ENCODE measurements at regions not wholly inside any gene's neighbourhood (a gene's known extent, or its start where the extent isn't known, plus 50 kb on each side); places are given as distances from the start of the nearest gene placed in this dataset.

DNA sequence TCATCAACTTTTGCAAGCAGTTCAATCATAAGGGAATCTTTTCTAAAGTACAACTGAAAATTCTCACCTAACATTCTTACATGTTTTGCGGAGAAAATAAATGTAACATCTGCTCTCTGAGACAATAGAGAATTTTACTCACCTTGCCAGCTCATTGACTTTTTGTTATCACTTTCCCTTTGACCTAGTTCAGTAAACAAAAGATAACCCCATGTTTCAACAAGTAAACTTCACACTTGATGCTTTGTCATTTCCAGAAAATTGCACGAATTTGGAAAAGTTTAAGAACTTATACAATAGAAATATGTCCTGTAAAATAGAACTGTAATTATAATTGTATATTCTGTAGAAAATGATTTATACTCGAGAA lies 1110.0 kb upstream of the ACVR2A start:
- TF ChIP-seq, protein P1, sequence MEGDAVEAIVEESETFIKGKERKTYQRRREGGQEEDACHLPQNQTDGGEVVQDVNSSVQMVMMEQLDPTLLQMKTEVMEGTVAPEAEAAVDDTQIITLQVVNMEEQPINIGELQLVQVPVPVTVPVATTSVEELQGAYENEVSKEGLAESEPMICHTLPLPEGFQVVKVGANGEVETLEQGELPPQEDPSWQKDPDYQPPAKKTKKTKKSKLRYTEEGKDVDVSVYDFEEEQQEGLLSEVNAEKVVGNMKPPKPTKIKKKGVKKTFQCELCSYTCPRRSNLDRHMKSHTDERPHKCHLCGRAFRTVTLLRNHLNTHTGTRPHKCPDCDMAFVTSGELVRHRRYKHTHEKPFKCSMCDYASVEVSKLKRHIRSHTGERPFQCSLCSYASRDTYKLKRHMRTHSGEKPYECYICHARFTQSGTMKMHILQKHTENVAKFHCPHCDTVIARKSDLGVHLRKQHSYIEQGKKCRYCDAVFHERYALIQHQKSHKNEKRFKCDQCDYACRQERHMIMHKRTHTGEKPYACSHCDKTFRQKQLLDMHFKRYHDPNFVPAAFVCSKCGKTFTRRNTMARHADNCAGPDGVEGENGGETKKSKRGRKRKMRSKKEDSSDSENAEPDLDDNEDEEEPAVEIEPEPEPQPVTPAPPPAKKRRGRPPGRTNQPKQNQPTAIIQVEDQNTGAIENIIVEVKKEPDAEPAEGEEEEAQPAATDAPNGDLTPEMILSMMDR (IDR thresholded peaks at IDR 0.05), result no peak
- TF ChIP-seq POLR2A (IDR thresholded peaks at IDR 0.05), result no peak
